Islet of Langerhans (tissue), 1 donor: ENCODE measurements at regions not wholly inside any gene's neighbourhood (a gene's known extent, or its start where the extent isn't known, plus 50 kb on each side); places are given as distances from the start of the nearest gene placed in this dataset.
"Not testable (repeated sequence)": the region's sequence is repeated elsewhere in the genome, so short reads cannot be mapped to it uniquely, and the experiment has no call there.

ENCODE experiments used
- FAIRE-seq: peaks from one replicate; lab custom pipeline; 2011; peaks lifted over from hg19 to GRCh38; lab: Jason Lieb, UNC

- FAIRE-seq, result no peak
Measured at GRCh38 chr3:64437131-64437530, 211.9 kb upstream of the PRICKLE2 start.

- not testable (repeated sequence) for FAIRE-seq
Measured at GRCh38 chr3:64435023-64435422, 209.8 kb upstream of the PRICKLE2 start.

- FAIRE-seq, result no peak
Measured at GRCh38 chr3:64432870-64433269, 207.6 kb upstream of the PRICKLE2 start.

- no peak for FAIRE-seq
Measured at GRCh38 chr3:64431526-64432091, 206.3 kb upstream of the PRICKLE2 start.

GRCh38 chr3:64427671-64428070 lies 202.4 kb upstream of the PRICKLE2 start:
- no peak for FAIRE-seq

- no peak for FAIRE-seq
Measured at GRCh38 chr3:64426551-64426950, 201.3 kb upstream of the PRICKLE2 start.

- no peak for FAIRE-seq
Measured at GRCh38 chr3:64422932-64423331, 197.7 kb upstream of the PRICKLE2 start.

GRCh38 chr3:64422192-64422591 lies 196.9 kb upstream of the PRICKLE2 start:
- FAIRE-seq, result no peak

GRCh38 chr3:64417816-64418215 lies 192.6 kb upstream of the PRICKLE2 start:
- no peak for FAIRE-seq

- FAIRE-seq, result no peak
Measured at GRCh38 chr3:64414043-64414442, 188.8 kb upstream of the PRICKLE2 start.

- no peak for FAIRE-seq
Measured at GRCh38 chr3:64411101-64411500, 185.8 kb upstream of the PRICKLE2 start.

GRCh38 chr3:64410226-64410625 lies 185.0 kb upstream of the PRICKLE2 start:
- FAIRE-seq, result no peak

- FAIRE-seq, result no peak
Measured at GRCh38 chr3:64408770-64409169, 183.5 kb upstream of the PRICKLE2 start.

GRCh38 chr3:64406271-64406670 lies 181.0 kb upstream of the PRICKLE2 start:
- FAIRE-seq, result no peak

GRCh38 chr3:64405211-64405835 lies 180.1 kb upstream of the PRICKLE2 start:
- FAIRE-seq, result no peak

GRCh38 chr3:64400706-64401105 lies 175.4 kb upstream of the PRICKLE2 start:
- FAIRE-seq, result no peak

- peak; percentile 92 for FAIRE-seq
Measured at GRCh38 chr3:64399205-64399800, 174.0 kb upstream of the PRICKLE2 start.

GRCh38 chr3:64398476-64398875 lies 173.2 kb upstream of the PRICKLE2 start:
- no peak for FAIRE-seq

- FAIRE-seq, result no peak
Measured at GRCh38 chr3:64398006-64398405, 172.7 kb upstream of the PRICKLE2 start.

- FAIRE-seq, result no peak
Measured at GRCh38 chr3:64397573-64397972, 172.3 kb upstream of the PRICKLE2 start.

GRCh38 chr3:64395490-64395889 lies 170.2 kb upstream of the PRICKLE2 start:
- FAIRE-seq, result no peak

GRCh38 chr3:64393193-64393592 lies 167.9 kb upstream of the PRICKLE2 start:
- no peak for FAIRE-seq

GRCh38 chr3:64392001-64392400 lies 166.7 kb upstream of the PRICKLE2 start:
- no peak for FAIRE-seq

GRCh38 chr3:64390893-64391292 lies 165.6 kb upstream of the PRICKLE2 start:
- FAIRE-seq, result no peak
